ENCODE measurements at regions not wholly inside any gene's neighbourhood (a gene's known extent, or its start where the extent isn't known, plus 50 kb on each side); places are given as distances from the start of the nearest gene placed in this dataset.

DNA sequence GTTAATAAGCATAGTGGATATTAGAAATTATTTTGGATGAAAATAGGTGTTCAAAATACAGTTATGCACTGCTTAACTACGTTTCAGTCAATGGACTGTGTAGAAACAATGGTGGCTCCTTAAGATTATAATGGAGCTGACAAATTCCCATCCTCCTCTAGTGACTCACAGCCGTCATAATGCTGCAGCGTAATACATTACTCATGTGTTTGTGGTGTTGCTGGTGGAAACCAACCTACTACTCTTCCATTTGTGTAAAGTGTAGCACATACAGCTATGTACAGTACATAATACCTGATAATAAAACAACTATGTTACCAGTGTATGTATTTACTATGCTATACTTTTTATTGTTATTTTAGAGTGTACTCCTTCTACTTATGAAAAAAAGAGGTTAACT, 111.2 kb upstream of the TMCC3 start:
- no peak for TF ChIP-seq EZH2 (IDR thresholded peaks at IDR 0.05)
- TF ChIP-seq FOXP2 (optimal IDR thresholded peaks at IDR 0.05; ENCODE audit: control extremely low read depth, extremely low read length, insufficient read depth) = no peak
- TF ChIP-seq POLR2AphosphoS5 (IDR thresholded peaks at IDR 0.05; ENCODE audit: borderline replicate concordance, low read depth, low read length) = no peak

Measured in SK-N-MC (cell line).